Mesenteric fat pad (tissue), 1 donor: ENCODE measurements at regions not wholly inside any gene's neighbourhood (a gene's known extent, or its start where the extent isn't known, plus 50 kb on each side); places are given as distances from the start of the nearest gene placed in this dataset.

ENCODE experiments used
- DNase-seq: peaks from one replicate; pipeline ENCODE4 v3.0.0-alpha.2; 2020; ENCODE audit warnings: low spot score
- donor health status: DM: yes; HTN: yes; CAD: no.

DNA sequence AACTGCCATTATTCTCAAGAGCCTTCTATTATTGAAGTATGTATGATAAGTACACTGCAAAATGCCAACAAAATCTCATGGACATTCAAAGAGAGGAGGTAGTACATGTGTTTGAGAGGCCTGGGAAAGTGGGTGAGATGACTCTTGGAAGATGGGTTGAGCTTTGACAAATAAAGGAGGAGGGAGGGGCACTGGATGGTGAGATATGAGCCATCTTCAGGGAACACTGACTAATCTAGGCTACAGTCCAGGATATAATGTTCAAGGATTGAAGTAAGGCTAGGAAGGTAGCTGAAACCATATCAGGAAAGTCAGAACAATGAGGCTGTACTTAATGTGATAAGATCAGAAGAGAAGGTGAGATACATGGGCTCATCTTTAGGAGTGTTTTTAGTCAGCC lies 559.7 kb downstream of the ZEB2 start:
- DNase-seq = no peak

DNA sequence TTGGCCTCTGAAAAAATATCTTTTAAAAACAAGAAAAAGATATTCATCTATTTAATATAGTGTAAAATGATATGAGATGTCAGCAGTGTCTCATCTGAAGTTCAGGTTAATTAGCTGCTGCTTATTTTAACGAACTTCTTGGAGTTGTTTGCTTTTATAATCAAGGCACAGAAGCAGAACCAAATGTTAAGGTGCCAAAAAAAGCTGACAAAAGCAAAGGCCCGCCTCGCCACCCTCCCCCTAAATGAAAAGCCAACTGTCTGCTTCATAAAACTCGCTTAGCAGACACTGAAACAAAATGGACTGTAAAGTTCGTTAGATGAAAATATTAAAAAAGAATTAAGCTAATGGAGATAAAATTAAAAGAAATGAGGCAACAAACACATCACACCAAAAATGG lies 562.6 kb downstream of the ZEB2 start:
- DNase-seq = no peak

GRCh38 chr2:143955401-143956065 lies 564.4 kb downstream of the ZEB2 start:
- DNase-seq = no peak

GRCh38 chr2:143954844-143955243 lies 565.1 kb downstream of the ZEB2 start:
- DNase-seq = no peak

GRCh38 chr2:143954186-143954585 lies 565.7 kb downstream of the ZEB2 start:
- DNase-seq = no peak

GRCh38 chr2:143953451-143954030 lies 566.4 kb downstream of the ZEB2 start:
- DNase-seq = no peak

GRCh38 chr2:143952536-143952935 lies 567.4 kb downstream of the ZEB2 start:
- no peak for DNase-seq

- no peak for DNase-seq
Observed at GRCh38 chr2:143950704-143951103, 569.2 kb downstream of the ZEB2 start.

DNA sequence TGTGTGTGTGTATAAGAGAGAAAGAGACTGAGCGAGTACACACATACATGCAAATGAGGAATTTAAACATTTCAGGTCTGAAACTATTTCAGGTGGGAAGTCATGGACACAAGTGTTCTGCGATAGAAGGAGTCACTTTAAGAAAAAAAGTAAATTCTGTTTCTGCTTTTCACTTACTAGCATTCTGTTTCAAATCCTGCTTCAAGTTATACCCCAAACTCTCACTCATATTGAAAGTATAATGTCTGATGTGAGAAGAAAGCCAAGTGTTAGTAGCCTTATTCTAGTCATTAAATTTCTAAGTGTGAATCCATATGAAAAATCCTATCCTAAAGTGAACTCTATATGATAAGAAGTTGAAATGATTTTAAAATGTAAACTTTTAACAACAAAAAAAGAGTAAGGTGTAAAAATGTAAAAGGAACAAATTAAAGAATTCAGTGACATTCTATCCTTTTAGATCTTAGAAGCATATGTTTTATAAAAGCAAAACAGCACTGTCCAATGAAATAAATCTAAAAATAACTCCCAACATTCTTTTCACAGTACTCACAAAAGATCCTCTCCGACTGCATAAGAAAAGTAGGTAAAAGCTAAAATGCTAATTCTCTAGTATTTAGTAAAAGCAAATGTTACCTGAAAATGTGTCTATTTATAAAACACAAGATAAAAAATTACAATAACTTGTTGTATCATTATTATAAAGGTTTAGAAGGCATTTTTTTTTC lies 570.6 kb downstream of the ZEB2 start:
- DNase-seq = no peak

- no peak for DNase-seq
Observed at GRCh38 chr2:143948710-143949109, 571.2 kb downstream of the ZEB2 start.

GRCh38 chr2:143946436-143947391 lies 573.2 kb downstream of the ZEB2 start:
- DNase-seq = no peak

DNA sequence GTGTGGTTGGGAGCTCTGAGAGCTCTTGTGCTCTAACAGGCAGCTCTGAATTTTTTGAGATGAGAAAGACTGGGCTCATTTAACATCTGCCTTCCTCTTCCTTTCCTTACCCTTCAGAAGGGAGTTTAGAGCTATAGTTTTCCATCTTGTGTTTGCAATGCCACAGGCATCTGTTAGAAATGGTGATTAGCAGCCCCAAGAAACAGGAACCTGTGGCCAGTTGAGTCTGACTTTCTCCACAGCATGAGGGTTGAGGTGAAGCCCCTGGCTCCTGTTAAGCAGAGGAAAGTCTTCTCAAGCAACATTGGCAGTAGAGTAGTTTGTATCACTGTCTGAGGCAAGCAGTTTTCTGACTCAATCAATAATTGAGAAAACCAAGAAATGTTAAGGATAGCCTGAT lies 577.4 kb downstream of the ZEB2 start:
- DNase-seq = no peak

DNA sequence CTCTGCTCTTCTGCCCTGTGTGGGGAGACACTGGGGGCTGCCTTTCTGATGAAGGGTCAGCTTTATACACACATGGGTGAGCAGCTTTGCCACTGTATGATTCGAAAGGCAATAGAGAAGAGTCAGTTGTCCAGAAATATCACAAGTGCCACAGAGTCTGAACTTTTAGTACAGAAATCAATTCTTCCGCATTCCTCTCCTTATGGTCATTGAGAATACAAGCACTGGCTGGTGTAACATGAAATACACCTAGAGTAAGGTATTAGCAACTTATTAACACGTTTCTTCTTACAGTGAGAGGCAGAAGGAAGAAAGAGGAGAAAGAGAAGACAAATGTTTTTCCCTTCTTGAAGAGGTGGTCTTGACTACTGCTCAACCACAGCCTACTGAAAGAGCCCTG lies 579.2 kb downstream of the ZEB2 start:
- no peak for DNase-seq

GRCh38 chr2:143939626-143940330 lies 580.1 kb downstream of the ZEB2 start:
- DNase-seq = no peak

DNA sequence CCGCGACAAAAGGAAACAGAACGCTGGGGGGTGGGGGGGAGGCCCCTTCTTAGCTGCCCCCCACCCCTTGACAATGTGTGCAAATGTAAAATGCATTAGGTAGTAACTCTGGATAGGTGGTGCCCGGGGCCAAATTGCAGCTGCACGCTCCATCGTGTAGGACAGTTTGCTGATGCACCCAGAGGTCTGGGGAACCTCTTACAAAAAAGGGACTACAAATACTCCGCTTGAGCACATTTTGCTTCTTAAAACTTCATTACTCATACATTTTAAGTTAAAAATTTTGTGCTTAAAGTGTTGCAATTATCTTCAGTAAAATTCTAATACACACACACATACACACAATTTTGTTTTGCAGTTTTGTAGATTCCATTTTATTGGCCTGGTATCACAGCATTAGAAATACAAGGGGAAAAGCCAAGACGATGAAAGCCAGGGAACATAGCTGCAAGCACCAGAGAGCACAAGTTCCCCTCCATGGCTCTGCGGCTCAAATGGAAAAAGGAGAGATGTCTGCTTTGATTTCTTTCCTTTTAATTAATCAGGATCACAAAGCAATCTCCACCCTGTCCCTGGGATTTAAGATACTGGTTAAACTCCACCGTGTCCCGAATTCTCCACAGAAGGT lies 582.1 kb downstream of the ZEB2 start:
- DNase-seq = no peak

DNA sequence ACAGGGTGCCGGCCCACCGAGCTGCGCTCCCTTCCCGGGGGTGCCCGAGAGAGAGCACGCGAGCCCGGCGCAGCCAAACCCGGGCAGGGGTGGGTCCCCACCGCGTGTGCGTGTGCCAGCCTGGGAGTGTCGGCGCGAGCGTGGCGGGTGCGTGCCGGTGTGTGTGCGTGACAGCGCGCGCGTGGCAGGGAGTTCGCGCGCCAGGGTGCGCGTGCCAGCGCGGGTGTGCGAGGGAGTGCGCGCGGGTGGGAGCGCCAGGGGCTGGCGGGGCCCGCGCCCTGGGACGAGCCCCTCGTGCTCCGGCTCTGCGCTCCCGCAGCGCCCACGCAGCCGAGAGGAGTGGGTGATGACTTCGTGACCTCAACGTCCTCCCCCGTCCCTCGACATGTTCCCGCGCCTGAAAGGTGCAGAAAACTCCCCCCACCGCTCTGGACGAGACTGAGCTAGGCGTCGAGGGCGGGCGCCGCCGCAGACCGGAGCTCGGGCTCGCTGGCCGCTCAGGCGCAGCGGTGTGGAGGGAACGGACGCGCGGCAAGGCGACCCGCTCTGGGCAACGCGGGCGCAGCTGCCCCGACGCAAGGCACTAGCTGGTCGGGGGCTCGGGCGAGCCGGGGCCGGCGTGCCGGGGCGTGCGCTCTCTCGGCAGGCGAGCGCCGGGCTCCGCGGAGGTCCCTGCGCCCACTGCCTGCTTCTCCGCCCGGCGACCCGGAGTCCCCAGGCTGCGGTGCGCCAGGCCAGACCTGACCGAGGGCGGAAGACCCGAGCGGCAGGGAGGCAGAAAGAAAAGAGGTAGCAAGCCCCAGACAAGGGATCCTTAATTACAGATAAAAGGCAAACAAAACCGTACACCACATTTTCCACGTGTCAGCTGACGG lies 582.8 kb downstream of the ZEB2 start:
- no peak for DNase-seq

DNA sequence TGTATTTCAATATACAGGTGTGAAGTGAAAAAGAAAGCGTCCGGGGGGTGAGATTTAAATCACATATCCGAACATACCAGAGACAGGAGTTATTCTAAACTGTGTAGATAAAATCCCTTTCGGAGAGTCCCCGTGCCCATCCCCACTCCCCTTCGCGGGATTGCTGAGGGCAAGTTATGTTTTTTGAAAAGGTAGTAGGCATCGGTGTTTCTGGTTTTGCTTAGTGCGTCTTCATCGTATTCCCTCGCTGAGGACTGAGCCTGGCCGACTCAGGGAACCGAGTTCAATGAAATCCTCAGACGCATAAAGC lies 583.4 kb downstream of the ZEB2 start:
- DNase-seq = no peak

- DNase-seq = no peak
Observed at GRCh38 chr2:143935482-143935752, 584.5 kb downstream of the ZEB2 start.

GRCh38 chr2:143934626-143935481 lies 585.1 kb downstream of the ZEB2 start:
- no peak for DNase-seq
